Skeletal muscle satellite cell (primary cell): ENCODE measurements at regions not wholly inside any gene's neighbourhood (a gene's known extent, or its start where the extent isn't known, plus 50 kb on each side); places are given as distances from the start of the nearest gene placed in this dataset.
A peak's percentile ranks its signal among the peaks of the same experiment; 100 is the strongest.
"Not testable (repeated sequence)": the region's sequence is repeated elsewhere in the genome, so short reads cannot be mapped to it uniquely, and the experiment has no call there.

Source experiments
- H3K27me3 ChIP-seq: 2 replicates; pipeline ENCODE4 v1.7.0; 2013; ENCODE audit warnings: low read length; ENCODE audit not compliant: control insufficient read depth, insufficient read depth
- H3K36me3 ChIP-seq: 2 replicates; pipeline ENCODE4 v1.7.0; 2013; ENCODE audit warnings: mild to moderate bottlenecking, control low read depth, low read length; ENCODE audit not compliant: insufficient read depth
- H3K4me1 ChIP-seq: 2 replicates; pipeline ENCODE4 v1.7.0; 2013; ENCODE audit warnings: low read length; ENCODE audit not compliant: control insufficient read depth, insufficient read depth
- H3K4me2 ChIP-seq: 2 replicates; pipeline ENCODE4 v1.7.0; 2013; ENCODE audit warnings: mild to moderate bottlenecking, low read length
- H3K4me3 ChIP-seq: 2 replicates; pipeline ENCODE4 v1.7.0; 2013; ENCODE audit warnings: low read length
- H3K9ac ChIP-seq: 2 replicates; pipeline ENCODE4 v1.7.0; 2013; ENCODE audit warnings: mild to moderate bottlenecking, low read depth, low read length, moderate library complexity
- H3K9me3 ChIP-seq: replicated peaks from 2 replicates; pipeline ENCODE4 v1.7.0; 2013; ENCODE audit warnings: mild to moderate bottlenecking, control low read depth, low read length

DNA sequence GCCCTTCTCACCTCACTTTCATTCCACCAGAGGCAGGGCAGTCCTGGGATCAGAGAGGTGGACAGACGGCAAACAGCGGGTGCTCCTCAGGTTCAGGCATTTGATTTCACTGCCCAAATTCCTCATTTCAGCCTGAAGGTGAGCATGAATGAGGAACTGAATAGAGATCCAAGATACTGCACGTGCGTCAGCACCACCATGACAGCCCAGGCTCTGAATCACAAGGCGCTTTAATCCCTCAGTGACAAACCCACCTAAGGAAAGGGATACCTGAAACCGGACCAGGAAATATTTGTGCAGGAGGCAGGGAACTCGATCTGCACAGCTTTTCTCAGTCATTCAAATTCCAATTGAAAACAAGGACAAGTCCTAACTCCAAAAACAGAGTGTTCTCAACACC lies 174.8 kb upstream of the HEY2 start:
- no peaks in the 10 kb centered on the region for H3K9me3 ChIP-seq
- no peaks in the 10 kb centered on the region for H3K36me3 ChIP-seq
- H3K4me1 ChIP-seq, result no peaks in the 10 kb centered on the region
- no peak overlapping the region for H3K4me3 ChIP-seq
- H3K9ac ChIP-seq, result no peak overlapping the region
- no peak overlapping the region for H3K4me2 ChIP-seq
- no peaks in the 10 kb centered on the region for H3K27me3 ChIP-seq

GRCh38 chr6:125577124-125577662 lies 172.2 kb upstream of the HEY2 start:
- H3K9ac ChIP-seq, result no peak overlapping the region
- no peaks in the 10 kb centered on the region for H3K36me3 ChIP-seq
- H3K4me3 ChIP-seq, result no peak overlapping the region
- H3K27me3 ChIP-seq, result no peaks in the 10 kb centered on the region
- H3K4me1 ChIP-seq, result no peaks in the 10 kb centered on the region
- no peaks in the 10 kb centered on the region for H3K9me3 ChIP-seq
- H3K4me2 ChIP-seq, result no peak overlapping the region

- Histone ChIP-seq H3K9me3 (no peaks in the 10 kb centered on the region), H3K9ac (no peak overlapping the region), H3K36me3 (no peaks in the 10 kb centered on the region), H3K4me1 (peaks cover 28% of the 10 kb centered on the region), H3K4me3 (no peak overlapping the region), H3K27me3 (no peaks in the 10 kb centered on the region), H3K4me2 (peak overlapping the region; percentile 15)
These were observed 164.9 kb upstream of the HEY2 start for GRCh38 chr6:125584468-125584939.

GRCh38 chr6:125585470-125585869 lies 164.0 kb upstream of the HEY2 start:
- H3K4me3 ChIP-seq, result no peak overlapping the region
- H3K9me3 ChIP-seq, result no peaks in the 10 kb centered on the region
- H3K4me1 ChIP-seq, result peaks cover 28% of the 10 kb centered on the region
- H3K9ac ChIP-seq, result no peak overlapping the region
- H3K36me3 ChIP-seq, result no peaks in the 10 kb centered on the region
- H3K27me3 ChIP-seq, result no peaks in the 10 kb centered on the region
- H3K4me2 ChIP-seq, result peak overlapping the region; percentile 17

DNA sequence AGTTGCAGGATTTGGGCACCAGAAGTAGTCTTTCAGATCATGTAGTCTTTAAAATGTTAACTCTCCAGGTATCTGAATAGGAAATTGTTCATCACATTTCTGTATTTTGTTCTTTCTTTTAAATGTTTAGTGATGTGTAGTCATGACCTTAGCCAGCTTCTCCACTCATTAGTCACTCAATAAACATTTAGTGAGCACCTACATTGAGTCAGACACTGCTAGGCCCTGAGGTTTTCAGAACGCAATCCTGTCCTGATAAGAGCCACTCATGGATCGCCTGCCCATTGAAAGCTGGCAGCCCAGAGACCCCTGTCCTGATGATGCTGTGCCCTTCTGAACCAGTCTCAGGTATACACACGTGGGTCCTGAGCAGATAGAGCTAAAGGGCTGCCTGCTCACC lies 163.4 kb upstream of the HEY2 start:
- H3K9ac ChIP-seq, result no peak overlapping the region
- H3K4me3 ChIP-seq, result no peak overlapping the region
- no peaks in the 10 kb centered on the region for H3K27me3 ChIP-seq
- H3K4me1 ChIP-seq, result peaks cover 28% of the 10 kb centered on the region
- H3K9me3 ChIP-seq, result no peaks in the 10 kb centered on the region
- H3K36me3 ChIP-seq, result no peaks in the 10 kb centered on the region
- peak overlapping the region; percentile 17 for H3K4me2 ChIP-seq

GRCh38 chr6:125586605-125587004 lies 162.8 kb upstream of the HEY2 start:
- Histone ChIP-seq H3K9me3 (no peaks in the 10 kb centered on the region), H3K9ac (no peak overlapping the region), H3K36me3 (no peaks in the 10 kb centered on the region), H3K27me3 (no peaks in the 10 kb centered on the region), H3K4me1 (peaks cover 28% of the 10 kb centered on the region), H3K4me3 (no peak overlapping the region), H3K4me2 (no peak overlapping the region)

DNA sequence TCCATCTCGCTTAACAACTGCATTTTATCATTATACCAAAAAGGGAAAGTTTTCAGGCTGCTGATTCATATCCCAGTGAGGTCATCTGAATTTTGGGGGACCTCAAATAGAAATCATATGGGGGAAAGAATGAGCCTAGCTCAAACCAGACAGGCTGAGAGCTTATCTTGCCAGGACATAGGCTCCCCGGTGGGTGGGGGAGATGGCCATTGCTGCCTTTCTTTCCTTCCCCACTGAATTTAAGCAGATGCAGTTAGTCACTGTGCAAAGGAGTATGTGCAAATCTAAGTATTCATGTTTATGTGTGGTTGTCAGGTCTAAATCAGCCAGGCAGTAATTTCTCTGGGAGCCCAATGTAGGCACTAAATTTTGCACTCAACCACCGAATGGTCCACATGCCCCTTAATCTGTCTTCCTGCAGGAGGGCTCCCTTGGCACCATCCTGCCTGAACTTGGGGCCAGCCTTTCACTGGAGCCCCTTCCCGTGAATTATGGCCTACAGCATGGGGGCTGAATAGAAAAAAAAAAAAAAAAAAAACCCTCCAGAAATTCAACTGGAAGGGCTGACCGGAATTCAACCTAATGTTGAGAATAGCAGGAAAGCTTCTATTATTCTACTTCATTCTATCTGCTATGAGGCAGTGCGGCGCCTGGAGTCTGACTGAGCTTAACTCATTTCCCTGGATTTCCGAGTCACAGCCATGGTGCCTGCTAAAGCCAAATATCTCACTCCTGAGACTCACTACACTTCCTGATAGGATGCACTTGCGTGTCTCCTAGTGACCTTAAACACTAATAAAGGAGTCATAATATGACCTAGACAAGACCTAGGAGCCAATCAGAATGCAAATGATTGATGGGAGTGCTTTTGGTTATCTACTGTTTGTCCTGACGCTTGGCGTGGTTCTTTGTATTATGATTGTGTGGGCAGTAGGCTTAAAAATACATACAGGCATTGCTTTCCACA lies 161.5 kb upstream of the HEY2 start:
- Histone ChIP-seq H3K4me3 (no peak overlapping the region), H3K27me3 (no peaks in the 10 kb centered on the region), H3K36me3 (no peaks in the 10 kb centered on the region)

DNA sequence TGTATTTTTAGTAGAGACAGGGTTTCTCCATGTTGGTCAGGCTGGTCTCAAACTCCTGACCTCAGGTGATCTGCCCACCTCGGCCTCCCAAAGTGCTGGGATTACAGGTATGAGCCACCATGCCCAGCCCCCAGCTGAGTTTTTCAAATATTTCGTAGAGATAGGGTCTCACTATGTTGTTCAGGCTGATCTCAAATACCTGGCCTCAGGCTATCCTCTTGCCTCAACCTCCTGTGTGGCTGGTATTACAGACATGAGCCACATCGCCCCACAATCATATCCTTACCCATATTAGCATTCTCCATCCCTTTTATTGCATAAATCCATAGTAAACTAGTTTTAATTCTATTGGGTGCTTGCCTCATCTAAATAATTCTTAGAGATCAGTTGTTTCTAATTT lies 157.6 kb upstream of the HEY2 start:
- H3K9me3 ChIP-seq, H3K27me3 ChIP-seq, H3K4me3 ChIP-seq, H3K4me1 ChIP-seq, H3K4me2 ChIP-seq, H3K9ac ChIP-seq, H3K36me3 ChIP-seq: not testable (repeated sequence)

More for the DNA sequence above, 161.5 kb upstream of the HEY2 start:
- H3K4me2 ChIP-seq, result no peak overlapping the region
- H3K4me1 ChIP-seq, result peaks cover 28% of the 10 kb centered on the region
- no peak overlapping the region for H3K9ac ChIP-seq
- no peaks in the 10 kb centered on the region for H3K9me3 ChIP-seq

GRCh38 chr6:125593746-125594145 lies 155.7 kb upstream of the HEY2 start:
- Histone ChIP-seq H3K9ac (no peak overlapping the region), H3K4me3 (no peak overlapping the region), H3K27me3 (no peaks in the 10 kb centered on the region), H3K4me1 (peaks cover 8% of the 10 kb centered on the region), H3K4me2 (no peak overlapping the region), H3K36me3 (no peaks in the 10 kb centered on the region), H3K9me3 (no peaks in the 10 kb centered on the region)

DNA sequence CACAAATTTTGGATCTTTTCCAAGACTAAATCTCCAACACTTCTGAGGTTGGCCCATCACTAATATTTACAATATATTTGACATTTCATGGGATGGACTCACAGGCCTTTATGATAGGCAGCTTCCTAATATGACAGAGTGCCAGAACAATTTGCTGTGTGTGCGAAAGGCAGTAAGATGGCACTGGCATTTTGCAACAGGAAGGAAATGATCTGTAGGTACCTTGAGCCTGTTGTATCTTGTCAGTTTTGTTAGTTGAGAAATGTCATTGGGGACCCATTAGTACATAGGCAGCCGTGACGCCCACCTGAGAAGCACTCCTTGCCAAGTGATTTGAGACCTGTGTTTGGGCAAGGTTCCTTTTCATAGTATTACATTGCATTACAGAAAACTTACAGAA lies 153.4 kb upstream of the HEY2 start:
- no peaks in the 10 kb centered on the region for H3K36me3 ChIP-seq
- no peak overlapping the region for H3K4me3 ChIP-seq
- H3K9ac ChIP-seq, result no peak overlapping the region
- H3K4me2 ChIP-seq, result no peak overlapping the region
- H3K27me3 ChIP-seq, result no peaks in the 10 kb centered on the region
- H3K4me1 ChIP-seq, result peaks cover 9% of the 10 kb centered on the region
- no peaks in the 10 kb centered on the region for H3K9me3 ChIP-seq

DNA sequence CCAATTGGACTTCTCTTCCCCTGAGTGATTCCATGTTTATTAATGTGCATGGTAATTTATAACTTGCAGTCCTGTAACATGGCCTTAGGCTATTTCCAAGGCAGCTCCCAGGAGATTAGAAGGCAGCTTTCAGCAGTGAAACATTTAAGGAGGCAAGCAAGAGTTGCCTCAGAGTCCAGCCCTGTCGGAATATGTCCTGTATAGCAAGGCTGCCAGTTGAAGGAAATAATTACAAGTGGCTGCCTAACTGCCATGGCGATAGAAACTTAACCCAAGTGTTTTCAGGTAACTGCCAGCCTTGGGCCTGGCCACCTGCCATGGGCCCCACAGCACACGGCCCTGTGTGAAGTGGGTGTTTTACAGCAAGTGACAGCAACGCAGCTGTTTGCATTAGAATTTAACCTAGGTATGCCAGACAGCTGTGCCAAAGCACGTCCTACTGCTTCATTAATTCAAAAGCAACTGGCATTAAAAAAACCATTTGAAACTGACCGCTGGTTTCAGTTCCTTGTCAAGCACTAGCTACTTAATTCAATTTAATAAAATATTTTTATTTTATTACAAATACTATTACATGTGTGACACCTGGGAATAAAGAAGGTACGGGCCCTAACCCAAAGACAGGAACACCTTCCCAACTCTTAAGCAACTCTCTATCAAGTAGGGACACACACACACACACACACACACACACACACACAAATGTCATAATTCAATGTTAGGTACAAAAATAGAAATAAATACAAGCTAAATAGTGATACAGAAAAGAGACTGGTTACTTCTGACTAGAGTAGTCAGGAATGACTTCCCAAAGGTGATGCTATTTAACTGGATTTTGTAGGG lies 151.8 kb upstream of the HEY2 start:
- Histone ChIP-seq H3K27me3 (no peaks in the 10 kb centered on the region), H3K9me3 (no peaks in the 10 kb centered on the region), H3K4me3 (no peak overlapping the region), H3K4me1 (peaks cover 9% of the 10 kb centered on the region), H3K36me3 (no peaks in the 10 kb centered on the region), H3K4me2 (no peak overlapping the region), H3K9ac (no peak overlapping the region)
